ENCODE measurements at regions not wholly inside any gene's neighbourhood (a gene's known extent, or its start where the extent isn't known, plus 50 kb on each side); places are given as distances from the start of the nearest gene placed in this dataset.

GRCh38 chr9:2263111-2263510, 248.0 kb downstream of the SMARCA2 start:
- no peak overlapping the region for H3K4me3 ChIP-seq (ENCODE audit: low read length, poor library complexity, severe bottlenecking)

GRCh38 chr9:2263665-2264064, 248.5 kb downstream of the SMARCA2 start:
- no peak overlapping the region for H3K9ac ChIP-seq (ENCODE audit: low read depth, low read length, poor library complexity, severe bottlenecking)
- H3F3A ChIP-seq (ENCODE audit: low read depth): no peaks in the 10 kb centered on the region
- H3K9me2 ChIP-seq (replicated peaks; ENCODE audit: low read depth, low read length): no peaks in the 10 kb centered on the region
- H4K20me1 ChIP-seq (ENCODE audit: insufficient read depth, low read length, poor library complexity, severe bottlenecking): no peaks in the 10 kb centered on the region
- no peak overlapping the region for H3K4me2 ChIP-seq (ENCODE audit: low read depth, low read length, poor library complexity, severe bottlenecking)
- TF ChIP-seq CTCF (conservative IDR thresholded peaks at IDR 0.05; ENCODE audit: low read length) (no peak), EZH2phosphoT487 (IDR thresholded peaks at IDR 0.05; ENCODE audit: borderline replicate concordance) (no peak)
- no peaks in the 10 kb centered on the region for H3K79me2 ChIP-seq (ENCODE audit: insufficient read depth, low read length)
- no peak overlapping the region for H3K4me3 ChIP-seq (ENCODE audit: low read length, poor library complexity, severe bottlenecking)
- H3K9me3 ChIP-seq (ENCODE audit: insufficient read depth, low read depth, low read length): no peaks in the 10 kb centered on the region
- H2AFZ ChIP-seq (ENCODE audit: low read length): no peak overlapping the region; the same call in 1 of the 2 replicates
- H3K4me1 ChIP-seq (ENCODE audit: insufficient read depth, low read length, poor library complexity, severe bottlenecking): no peaks in the 10 kb centered on the region
- no peaks in the 10 kb centered on the region for H3K36me3 ChIP-seq (ENCODE audit: insufficient read depth, low read length)
- H3K27me3 ChIP-seq (ENCODE audit: insufficient read depth, low read length, poor library complexity, severe bottlenecking): no peaks in the 10 kb centered on the region

More at GRCh38 chr9:2263111-2263510, 248.0 kb downstream of the SMARCA2 start:
- Histone ChIP-seq H3K27me3 (ENCODE audit: insufficient read depth, low read length, poor library complexity, severe bottlenecking) (no peaks in the 10 kb centered on the region), H3K79me2 (ENCODE audit: insufficient read depth, low read length) (no peaks in the 10 kb centered on the region), H4K20me1 (ENCODE audit: insufficient read depth, low read length, poor library complexity, severe bottlenecking) (no peaks in the 10 kb centered on the region), H3K9me3 (ENCODE audit: insufficient read depth, low read depth, low read length) (no peaks in the 10 kb centered on the region), H3K4me1 (ENCODE audit: insufficient read depth, low read length, poor library complexity, severe bottlenecking) (no peaks in the 10 kb centered on the region), H3F3A (ENCODE audit: low read depth) (no peaks in the 10 kb centered on the region), H3K4me2 (ENCODE audit: low read depth, low read length, poor library complexity, severe bottlenecking) (no peak overlapping the region), H3K9me2 (replicated peaks; ENCODE audit: low read depth, low read length) (no peaks in the 10 kb centered on the region), H3K9ac (ENCODE audit: low read depth, low read length, poor library complexity, severe bottlenecking) (no peak overlapping the region), H2AFZ (ENCODE audit: low read length) (no peak overlapping the region; the same call in 1 of the 2 replicates), H3K36me3 (ENCODE audit: insufficient read depth, low read length) (no peaks in the 10 kb centered on the region)
- no peak for TF ChIP-seq CTCF (conservative IDR thresholded peaks at IDR 0.05; ENCODE audit: low read length)

DNA sequence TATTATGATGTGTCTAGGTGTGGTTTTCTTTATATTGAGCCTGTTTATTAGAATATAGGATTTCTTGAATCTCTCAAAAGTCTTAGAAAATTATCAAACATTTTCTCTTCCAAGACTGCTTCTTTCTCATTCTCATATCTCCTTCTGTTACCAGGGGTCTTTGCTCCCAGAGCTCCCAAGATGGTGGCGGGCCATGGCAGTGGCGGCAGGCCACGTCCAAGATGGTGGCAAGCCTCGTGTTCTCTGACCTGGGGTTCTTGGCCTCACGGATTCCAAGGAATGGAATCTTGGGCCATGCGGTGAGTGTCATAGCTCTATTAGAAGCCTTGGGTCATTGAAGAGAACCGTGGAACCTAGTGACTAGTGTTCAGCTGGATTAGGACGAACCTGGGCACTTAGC, 248.9 kb downstream of the SMARCA2 start:
- Histone ChIP-seq H3K27me3 (ENCODE audit: insufficient read depth, low read length, poor library complexity, severe bottlenecking) (no peaks in the 10 kb centered on the region), H3K4me1 (ENCODE audit: insufficient read depth, low read length, poor library complexity, severe bottlenecking) (no peaks in the 10 kb centered on the region), H3K9me3 (ENCODE audit: insufficient read depth, low read depth, low read length) (no peaks in the 10 kb centered on the region), H3K9me2 (replicated peaks; ENCODE audit: low read depth, low read length) (no peaks in the 10 kb centered on the region), H2AFZ (ENCODE audit: low read length) (no peak overlapping the region), H3K9ac (ENCODE audit: low read depth, low read length, poor library complexity, severe bottlenecking) (no peak overlapping the region), H4K20me1 (ENCODE audit: insufficient read depth, low read length, poor library complexity, severe bottlenecking) (no peaks in the 10 kb centered on the region), H3K4me2 (ENCODE audit: low read depth, low read length, poor library complexity, severe bottlenecking) (no peak overlapping the region), H3K79me2 (ENCODE audit: insufficient read depth, low read length) (no peaks in the 10 kb centered on the region), H3K4me3 (ENCODE audit: low read length, poor library complexity, severe bottlenecking) (no peak overlapping the region), H3F3A (ENCODE audit: low read depth) (no peaks in the 10 kb centered on the region), H3K36me3 (ENCODE audit: insufficient read depth, low read length) (no peaks in the 10 kb centered on the region)
- no peak for TF ChIP-seq CTCF (conservative IDR thresholded peaks at IDR 0.05; ENCODE audit: low read length)
- TF ChIP-seq EZH2phosphoT487 (IDR thresholded peaks at IDR 0.05; ENCODE audit: borderline replicate concordance): no peak

Data from Loucy (cell line).